HG03565 (cell line): ENCODE measurements at regions not wholly inside any gene's neighbourhood (a gene's known extent, or its start where the extent isn't known, plus 50 kb on each side); places are given as distances from the start of the nearest gene placed in this dataset.

Source experiments
- ATAC-seq: cut with Tn5 transposase; IDR thresholded peaks from one replicate; pipeline ENCODE4 v1.9.1; 2021; ENCODE audit warnings: mild to moderate bottlenecking, moderate library complexity; ENCODE audit not compliant: unreplicated experiment

DNA sequence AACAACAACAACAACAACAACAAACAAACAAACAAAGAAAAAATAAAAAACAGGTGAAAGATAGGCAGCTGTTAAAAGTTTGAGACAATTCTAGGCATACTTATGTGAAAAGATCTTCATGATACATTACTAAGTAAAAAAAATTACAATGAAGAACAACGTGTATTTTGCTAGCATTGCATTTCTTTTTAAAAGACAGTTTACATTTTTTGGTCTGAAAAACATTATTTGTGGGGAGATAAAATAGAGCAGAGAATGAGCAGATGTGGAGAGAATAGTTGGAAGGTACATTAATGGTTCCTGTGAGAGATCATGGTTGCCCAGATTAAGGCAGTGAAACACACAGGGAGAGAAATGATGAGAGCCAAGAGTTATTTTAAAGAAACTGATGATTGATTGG lies 210.2 kb upstream of the MKLN1 start:
- no peak for ATAC-seq

DNA sequence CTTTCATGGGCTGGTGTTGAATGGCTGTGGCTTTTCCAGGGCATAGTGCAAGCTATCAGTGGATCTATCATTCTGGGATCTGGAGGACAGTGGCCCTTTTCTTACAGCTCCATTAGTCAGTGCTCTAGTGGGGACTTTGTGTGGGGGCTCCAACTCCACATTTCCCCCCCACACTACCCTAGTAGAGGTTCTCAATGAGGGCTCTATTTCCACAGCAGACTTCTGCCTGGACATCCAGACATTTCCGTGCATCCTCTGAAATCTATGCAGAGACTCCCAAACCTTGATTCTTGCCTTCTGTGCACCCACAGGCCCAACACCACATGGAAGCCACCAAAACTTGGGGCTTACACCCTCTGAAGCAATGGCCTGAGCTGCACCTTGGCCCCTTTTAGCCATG lies 208.3 kb upstream of the MKLN1 start:
- ATAC-seq = no peak

DNA sequence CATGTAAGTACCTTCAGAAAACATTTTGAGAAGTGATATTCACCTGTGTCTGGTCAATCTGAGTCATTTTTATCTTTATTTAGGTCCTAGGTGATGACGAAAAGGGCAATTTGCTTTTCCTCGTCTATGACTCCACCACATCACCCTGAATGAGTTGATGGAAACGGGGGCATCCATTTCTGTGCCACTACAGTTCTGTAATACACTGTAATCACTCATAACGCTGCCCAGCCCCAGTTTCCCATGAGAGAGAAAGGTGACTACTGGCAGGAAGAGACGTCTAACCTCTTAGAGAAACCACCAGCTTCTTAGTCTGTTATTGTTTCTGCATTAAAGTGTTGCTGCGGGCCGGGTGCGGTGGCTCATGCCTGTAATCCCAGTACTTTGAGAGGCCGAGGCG lies 205.3 kb upstream of the MKLN1 start:
- no peak for ATAC-seq

DNA sequence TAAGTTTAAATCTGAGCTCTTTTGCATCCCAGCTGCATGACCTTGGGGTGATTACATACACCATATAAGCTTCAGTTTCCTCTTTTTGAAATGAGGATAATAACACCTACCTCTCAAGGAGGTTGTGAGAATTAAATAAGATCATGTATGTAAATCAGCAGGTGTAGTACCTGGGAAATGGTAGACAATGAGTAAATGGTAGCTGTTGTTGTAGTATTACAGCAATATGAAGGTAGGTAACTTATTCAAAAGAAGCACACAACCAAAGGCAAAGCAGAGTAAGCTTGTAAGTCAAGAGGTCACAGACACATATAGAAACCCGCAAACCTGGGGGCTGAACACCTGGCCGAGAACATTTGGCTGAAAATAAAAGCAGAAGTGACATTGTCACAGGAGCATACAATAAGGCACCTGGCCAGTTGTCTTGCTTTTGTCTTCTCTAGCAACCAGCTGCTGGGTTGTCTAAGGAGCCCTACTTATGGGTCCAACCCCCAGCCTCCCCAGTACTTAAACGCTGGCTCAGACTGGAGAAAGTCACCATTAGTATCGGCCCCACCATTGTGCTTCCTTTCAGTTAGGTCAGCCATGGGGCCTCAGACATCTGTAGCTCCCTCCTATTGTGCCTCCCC lies 203.6 kb upstream of the MKLN1 start:
- peak; percentile 83 for ATAC-seq

DNA sequence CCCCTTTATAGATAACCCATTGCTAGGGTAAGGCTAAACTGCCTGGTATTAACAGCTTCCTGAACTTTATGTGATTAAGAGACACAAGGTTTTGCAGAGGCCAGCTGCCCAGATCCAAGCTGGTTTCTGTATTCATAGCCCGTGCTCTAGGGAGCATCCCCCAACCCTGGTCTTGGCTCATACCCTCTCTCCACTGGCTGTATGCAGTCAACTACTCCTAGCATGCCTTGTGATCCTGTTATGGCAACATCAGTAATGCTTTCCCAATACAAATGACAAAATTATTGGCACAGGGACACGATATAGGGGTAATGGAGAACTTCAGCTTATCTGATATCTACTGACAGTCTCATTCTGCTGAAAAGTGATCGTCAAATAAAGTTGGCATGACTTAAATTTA lies 202.8 kb upstream of the MKLN1 start:
- no peak for ATAC-seq

DNA sequence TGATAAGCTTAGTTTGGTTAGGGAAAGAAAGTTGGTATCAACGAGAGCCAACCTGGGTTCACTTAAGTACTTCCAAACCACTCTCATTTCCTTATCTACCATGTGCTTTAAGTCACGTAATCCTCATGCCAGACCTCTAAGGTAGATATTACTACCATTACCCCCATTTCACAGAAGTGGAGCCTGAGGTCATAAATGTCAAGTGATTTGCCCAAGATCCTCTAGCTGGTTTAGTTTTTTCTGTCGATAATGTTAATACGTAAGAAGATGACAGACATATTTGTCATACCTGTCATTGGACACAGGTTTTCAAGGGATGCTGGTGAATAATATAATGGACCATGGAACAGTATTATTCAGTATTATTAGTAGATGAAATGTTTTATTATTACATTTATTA lies 197.4 kb upstream of the MKLN1 start:
- no peak for ATAC-seq

DNA sequence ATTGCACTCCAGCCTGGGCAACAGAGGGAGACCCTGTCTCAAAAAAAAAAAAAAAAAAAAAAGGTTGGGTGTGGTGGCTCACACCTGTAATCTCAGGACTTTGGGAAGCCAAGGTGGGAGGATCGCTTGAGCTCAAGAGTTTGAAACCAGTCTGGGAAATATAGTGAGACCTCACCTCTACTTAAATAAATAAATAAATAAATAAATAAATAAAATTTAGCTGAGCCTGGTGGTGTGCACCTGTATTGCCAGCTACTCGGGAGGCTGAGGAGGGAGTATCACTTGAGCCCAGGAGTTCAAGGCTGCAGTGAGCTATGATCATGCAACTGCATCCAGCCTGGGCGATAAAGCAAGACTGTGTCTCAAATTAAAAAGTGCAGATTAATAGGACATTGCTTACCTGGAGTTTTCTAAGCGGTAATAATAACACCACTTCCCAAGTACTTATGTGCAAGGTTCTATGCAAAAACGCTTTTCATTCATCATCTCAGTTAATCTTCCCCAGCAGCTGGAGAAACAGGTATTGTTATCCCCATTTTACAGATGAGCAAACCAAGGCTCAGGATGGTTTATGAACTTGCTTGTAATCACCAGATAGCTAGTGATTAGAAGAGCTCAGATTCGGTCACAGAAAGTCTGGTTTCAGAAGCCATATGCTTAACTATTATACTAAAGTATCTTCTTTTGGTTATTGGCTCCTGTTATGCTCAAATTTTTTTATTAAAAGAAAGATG lies 196.5 kb upstream of the MKLN1 start:
- no peak for ATAC-seq

DNA sequence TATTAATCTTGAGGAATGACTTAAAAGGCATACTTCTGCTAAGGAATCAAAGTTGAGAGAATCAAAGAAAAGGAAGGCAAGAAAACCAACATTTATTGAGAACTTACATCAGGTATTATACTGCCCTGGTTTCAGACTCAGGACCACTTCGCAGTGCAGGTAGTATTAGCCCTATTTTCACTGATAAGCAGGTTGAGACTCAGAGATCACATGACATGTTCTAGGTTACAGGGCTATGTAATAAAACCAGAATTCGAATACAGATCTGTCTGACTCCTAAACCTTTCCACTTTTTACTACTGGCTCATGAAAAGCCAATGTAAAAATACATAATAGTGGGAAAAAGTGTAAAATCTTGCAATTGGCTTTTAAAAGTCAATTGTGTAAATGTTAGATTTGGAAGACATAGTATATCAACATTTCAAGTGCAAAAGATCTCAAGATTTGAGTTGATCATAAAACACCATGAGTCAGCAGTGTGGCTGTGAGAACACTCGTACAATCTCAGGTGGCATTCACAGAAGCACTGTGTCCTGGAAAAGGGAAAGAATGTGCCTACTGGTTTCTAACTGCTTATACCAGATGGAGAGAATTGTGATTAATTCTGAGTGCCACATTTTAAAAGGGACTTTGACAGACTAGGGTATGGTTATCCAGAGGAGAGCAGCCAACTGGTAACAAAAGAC lies 195.8 kb upstream of the MKLN1 start:
- no peak for ATAC-seq

DNA sequence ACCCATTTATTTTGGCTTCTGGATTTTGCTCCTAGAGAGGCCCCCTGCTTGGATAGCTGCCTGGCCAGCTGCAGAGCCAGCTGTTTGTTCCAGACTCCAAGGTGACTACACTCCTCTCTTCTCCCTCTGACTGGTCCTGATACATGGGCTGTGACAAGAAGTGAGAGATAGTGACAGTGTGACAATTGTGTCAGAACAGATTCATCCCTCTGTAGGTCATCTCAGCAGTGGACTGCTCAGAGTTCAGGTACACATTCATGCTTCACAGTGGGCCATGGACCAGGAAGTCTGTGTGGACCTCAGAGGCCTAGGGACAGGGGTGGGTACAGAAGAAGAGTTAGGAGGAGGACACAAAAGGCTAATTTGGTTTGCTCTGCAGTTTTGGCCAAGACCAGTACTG lies 188.2 kb upstream of the MKLN1 start:
- ATAC-seq = no peak

DNA sequence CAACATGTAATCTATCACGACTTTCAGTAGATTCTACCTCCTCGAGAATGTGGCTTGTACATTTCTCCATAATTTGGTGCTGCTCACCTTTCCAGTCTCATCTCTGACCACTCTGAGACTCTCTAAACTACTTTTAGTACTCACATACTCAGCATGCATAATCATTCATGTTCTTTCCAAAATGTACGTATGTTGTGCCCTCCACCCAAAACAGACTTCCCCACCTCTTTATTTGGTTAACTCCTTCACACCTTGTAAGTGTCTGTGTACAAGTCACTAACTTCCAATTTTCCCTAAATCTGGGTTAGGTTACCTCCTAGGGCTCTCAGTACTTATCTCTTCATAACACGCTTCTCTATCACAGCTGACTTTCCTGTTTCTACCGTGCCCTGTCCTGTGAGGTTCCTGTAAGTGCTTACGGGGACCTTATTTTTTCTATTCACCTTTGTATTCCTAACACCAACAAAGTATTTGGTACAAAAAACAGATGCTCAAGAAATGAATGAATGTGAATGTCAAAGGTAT lies 186.2 kb upstream of the MKLN1 start:
- ATAC-seq = no peak

DNA sequence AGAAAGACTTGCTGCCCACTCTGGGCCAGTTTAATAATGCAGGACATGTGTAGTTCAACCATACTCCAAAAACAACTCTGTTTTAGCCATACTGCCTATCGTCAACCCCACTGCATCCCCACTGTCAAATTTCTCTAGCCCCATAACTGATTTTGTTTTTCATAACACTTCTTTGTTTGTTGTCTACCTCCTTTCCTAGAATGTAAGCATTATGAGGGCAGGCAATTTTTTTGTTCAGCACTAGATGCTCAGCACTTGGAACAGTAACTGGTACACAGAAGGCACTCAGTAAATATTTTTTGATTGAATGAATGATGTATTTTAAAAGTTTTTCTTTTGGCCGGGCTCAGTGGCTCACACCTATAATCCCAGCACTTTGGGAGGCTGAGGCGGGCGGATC lies 183.8 kb upstream of the MKLN1 start:
- no peak for ATAC-seq

DNA sequence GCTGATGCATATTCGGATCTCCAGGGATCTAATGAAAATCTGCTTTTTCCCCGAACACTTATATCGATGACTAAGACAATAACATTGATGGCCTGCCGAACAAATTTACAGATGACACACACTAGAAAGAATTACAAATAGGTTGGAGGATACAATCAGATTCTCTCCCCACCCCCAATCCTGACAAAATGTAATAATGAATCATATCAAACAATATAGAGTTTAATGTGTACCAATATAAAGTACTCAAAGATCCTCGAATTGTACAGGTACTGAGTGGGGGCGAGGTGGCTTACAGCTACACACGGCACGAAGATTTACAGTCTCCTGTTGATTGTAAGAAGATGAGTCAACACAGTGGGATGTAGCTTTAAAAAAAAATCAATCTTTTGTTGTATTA lies 182.7 kb upstream of the MKLN1 start:
- ATAC-seq = no peak

DNA sequence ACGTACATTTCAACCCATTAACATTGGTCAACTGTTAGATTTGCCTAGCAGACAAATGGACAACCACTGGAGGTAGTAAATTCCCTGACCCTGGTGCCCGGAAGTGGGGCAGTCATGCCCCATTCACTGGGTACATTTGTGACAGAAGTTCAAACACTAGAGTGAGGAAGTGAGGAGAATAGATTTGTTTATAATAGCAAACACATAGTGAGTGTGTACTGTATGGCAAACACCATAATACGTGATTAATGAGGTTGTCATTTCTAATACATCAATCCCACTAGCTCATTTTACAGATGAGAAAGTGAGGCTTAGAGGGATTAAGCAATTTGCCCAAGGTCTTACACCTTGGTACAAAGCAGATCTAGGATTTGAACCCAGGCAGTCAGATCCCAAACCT lies 181.9 kb upstream of the MKLN1 start:
- ATAC-seq = no peak

DNA sequence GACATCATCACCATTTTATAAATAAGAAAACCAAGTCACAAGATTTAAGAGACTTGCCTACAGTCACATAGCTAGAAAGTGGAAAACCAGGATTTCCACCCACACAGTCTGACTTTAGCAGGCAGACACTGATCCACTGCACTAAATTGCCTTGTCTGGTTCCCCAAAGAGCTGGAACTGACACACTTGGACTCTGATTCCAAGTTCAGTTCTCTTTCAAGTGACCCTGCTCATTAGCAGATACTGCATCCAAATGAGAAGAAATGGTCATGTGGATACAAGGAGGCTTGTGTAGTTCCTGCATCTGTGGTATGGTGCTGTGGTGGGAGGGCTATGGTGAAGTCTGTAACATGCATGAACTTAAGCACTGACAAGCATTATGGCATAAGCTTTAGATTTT lies 180.1 kb upstream of the MKLN1 start:
- ATAC-seq = no peak

DNA sequence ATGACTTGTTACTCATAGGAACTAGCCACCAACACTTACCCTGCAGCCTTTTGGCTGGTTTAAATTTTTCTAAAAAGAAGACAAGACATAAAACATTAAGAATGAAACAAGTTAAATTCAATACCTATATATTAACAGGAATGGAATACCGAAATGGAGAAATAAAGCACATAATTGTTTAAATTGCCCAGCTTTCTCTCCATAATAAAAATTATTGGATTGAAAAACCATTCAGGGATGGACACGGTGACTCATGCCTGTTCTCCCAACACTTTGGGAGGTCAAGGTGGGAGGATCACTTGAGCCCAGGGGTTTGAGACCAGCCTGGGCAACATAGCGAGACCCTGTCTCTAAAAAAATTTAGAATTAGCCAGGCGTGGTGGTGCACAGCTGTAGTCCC lies 179.4 kb upstream of the MKLN1 start:
- no peak for ATAC-seq

DNA sequence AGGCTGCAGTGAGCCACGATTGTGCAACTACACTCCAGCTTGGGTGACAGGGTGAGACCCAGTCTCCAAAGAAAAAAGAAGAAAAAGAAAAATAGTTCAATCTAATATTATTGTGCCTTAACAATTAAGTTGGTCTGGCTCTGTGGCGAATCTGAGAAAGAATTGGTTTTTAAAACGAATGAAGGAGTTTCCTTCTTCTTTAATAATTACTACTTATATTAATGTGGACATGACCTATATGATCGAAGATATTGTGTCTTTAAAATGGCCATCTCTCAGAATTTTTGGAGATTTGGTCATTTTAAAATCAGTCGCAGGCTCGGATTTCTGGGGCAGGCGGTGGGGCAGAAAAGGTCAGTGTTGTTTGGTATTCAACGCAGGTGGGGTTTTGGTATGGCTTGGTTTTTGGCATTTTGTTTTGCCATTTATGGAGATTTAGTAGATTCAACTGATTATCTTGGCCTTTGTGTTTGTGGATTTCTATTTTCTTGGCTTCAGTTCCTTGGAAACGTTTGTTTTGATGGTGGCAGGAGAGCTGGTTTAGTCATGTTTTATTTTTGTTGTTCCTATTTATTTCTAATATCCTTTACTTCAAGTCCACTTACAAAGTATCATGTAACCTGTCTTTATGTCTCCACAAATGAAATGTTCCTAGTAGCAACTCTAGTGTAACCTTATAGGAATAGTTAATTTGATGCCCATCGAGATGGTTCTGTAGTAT lies 178.8 kb upstream of the MKLN1 start:
- no peak for ATAC-seq

DNA sequence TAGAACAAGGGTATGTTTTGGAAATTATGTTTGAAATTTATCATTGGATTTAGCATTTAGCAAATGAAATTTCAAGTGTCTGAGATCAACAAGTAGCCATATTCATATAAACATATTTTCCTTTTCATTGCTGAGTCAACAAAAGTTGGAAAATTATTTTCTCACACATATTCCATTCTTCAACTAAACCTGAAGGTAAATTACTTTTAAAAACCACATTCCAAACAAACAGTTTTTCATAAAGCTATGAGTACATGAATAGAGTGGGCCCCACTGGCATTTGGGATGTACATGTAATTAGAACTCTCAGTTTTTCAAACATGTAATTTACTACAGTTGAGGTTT lies 178.3 kb upstream of the MKLN1 start:
- no peak for ATAC-seq

DNA sequence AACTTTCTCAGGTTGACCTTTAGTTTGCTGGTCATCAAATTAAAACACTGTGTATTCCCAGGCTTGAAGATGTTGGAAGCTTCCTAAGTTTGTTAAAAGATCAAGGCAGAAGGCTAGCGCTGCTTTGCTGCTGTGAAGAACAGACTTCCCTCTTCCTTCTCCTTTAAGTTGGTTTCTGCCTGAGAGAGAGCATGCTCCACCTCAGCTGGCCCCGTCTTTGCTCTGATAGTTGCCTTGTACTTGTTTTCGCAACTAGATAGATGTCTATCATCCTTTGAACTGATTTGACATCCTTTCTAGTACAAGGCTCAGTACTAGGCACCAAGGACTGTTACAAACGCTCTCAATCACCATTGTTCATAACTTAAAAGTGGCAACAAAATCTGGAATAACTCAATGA lies 177.8 kb upstream of the MKLN1 start:
- ATAC-seq = no peak

DNA sequence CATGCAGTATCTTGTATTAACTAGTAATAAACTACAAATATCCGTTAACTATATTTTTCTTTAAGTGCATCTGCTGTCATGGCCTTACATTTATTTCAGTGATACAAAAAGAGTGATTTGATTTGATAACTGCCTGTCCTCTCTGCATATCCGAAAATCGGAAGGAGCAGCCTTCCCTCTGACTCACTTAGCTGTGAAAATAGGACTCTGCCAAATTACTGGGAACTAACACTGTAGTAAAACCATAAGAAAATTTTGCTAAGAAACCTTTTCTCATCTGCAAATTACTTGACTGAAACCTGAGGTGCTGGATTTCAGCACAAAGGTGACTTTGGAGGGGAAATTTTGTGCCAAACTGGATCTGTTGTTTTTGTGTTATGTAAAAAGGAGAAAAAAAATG lies 176.6 kb upstream of the MKLN1 start:
- no peak for ATAC-seq

DNA sequence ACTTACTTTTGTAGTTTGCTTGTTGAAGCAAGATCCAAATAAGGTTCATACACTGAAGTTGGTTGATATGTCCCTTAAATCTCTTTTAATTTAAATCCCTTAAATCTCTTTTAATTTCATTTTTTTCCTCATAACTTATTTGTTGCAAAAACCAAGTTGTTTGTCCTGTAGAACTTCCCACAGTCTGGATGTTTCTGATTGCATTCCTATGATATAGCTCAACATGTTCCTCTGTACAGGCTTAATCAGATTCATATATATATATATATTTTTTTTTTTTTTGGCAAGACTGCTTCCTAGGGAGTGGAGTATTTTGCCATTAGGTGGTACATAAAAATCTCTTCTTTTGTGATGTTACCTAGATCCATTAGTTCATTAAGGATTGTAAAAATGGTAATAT lies 174.9 kb upstream of the MKLN1 start:
- no peak for ATAC-seq

DNA sequence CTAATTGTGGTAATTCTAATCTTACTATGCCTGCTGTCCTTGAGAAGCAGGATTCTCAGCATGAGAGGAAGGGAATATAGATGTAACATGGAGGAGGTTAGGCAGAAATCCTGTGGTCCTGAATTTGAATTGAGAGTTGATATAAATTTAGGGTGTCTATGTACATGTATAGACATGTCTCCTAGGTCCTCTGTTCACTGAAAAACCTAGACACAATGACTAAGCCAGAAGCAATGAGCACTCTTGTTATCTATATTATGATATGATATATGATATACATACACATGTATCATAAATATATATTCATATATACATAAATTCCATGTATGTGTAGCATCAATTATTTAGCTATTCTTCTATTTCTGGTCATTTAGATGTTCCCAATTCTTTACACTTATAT lies 173.3 kb upstream of the MKLN1 start:
- ATAC-seq = no peak
